ENCODE measurements at regions not wholly inside any gene's neighbourhood (a gene's known extent, or its start where the extent isn't known, plus 50 kb on each side); places are given as distances from the start of the nearest gene placed in this dataset.
A peak's percentile ranks its signal among the peaks of the same experiment; 100 is the strongest.

GRCh38 chr6:94511502-94512088, 1065.7 kb upstream of the MANEA start:
- no peak for DNase-seq

GRCh38 chr6:94510877-94511276, 1066.5 kb upstream of the MANEA start:
- no peak for DNase-seq

- no peak for DNase-seq
Measured at GRCh38 chr6:94501516-94501915, 1075.8 kb upstream of the MANEA start.

- no peak for DNase-seq
Measured at GRCh38 chr6:94498099-94498498, 1078.7 kb upstream of the EPHA7 start.

GRCh38 chr6:94494500-94494899, 1075.1 kb upstream of the EPHA7 start:
- DNase-seq: no peak

GRCh38 chr6:94487371-94487770, 1068.0 kb upstream of the EPHA7 start:
- no peak for DNase-seq

GRCh38 chr6:94478133-94479005, 1059.0 kb upstream of the EPHA7 start:
- peak; percentile 60 for DNase-seq

GRCh38 chr6:94468830-94469229, 1049.5 kb upstream of the EPHA7 start:
- no peak for DNase-seq

GRCh38 chr6:94464018-94464510, 1044.7 kb upstream of the EPHA7 start:
- no peak for DNase-seq

- no peak for DNase-seq
Measured at GRCh38 chr6:94463306-94463705, 1043.9 kb upstream of the EPHA7 start.

- DNase-seq: no peak
Measured at GRCh38 chr6:94462231-94462630, 1042.9 kb upstream of the EPHA7 start.

GRCh38 chr6:94456266-94456665, 1036.9 kb upstream of the EPHA7 start:
- DNase-seq: no peak

GRCh38 chr6:94454231-94454630, 1034.9 kb upstream of the EPHA7 start:
- DNase-seq: no peak

GRCh38 chr6:94446120-94446519, 1026.8 kb upstream of the EPHA7 start:
- DNase-seq: no peak

GRCh38 chr6:94443701-94444100, 1024.3 kb upstream of the EPHA7 start:
- DNase-seq: no peak

- no peak for DNase-seq
Measured at GRCh38 chr6:94424692-94425091, 1005.3 kb upstream of the EPHA7 start.

GRCh38 chr6:94417363-94417762, 998.0 kb upstream of the EPHA7 start:
- DNase-seq: no peak

- DNase-seq: no peak
Measured at GRCh38 chr6:94414041-94414440, 994.7 kb upstream of the EPHA7 start.

- no peak for DNase-seq
Measured at GRCh38 chr6:94401311-94401710, 982.0 kb upstream of the EPHA7 start.

- DNase-seq: no peak
Measured at GRCh38 chr6:94394822-94395221, 975.5 kb upstream of the EPHA7 start.

- no peak for DNase-seq
Measured at GRCh38 chr6:94389218-94389617, 969.9 kb upstream of the EPHA7 start.

GRCh38 chr6:94377835-94378234, 958.5 kb upstream of the EPHA7 start:
- DNase-seq: no peak

GRCh38 chr6:94376876-94377275, 957.5 kb upstream of the EPHA7 start:
- DNase-seq: no peak

GRCh38 chr6:94372229-94372628, 952.9 kb upstream of the EPHA7 start:
- DNase-seq: no peak
